HepG2 (cell line): ENCODE measurements at regions not wholly inside any gene's neighbourhood (a gene's known extent, or its start where the extent isn't known, plus 50 kb on each side); places are given as distances from the start of the nearest gene placed in this dataset.

Source experiments
- ATAC-seq: fragments of 200-7000 bp; cut with Tn5 transposase; 3 replicates; pipeline ENCODE4 v1.9.1; 2020; ENCODE audit warnings: mild to moderate bottlenecking, moderate library complexity
- BruUV-seq: library from RNA; stranded (reverse); fragments of 400-500 nt; replicated peaks from 2 replicates; lab custom pipeline; 2021; lab: Mats Ljungman, UMichigan
- CTCF ChIA-PET: fragments of 300-600 bp; formaldehyde crosslinking; extraction: SDS; loops from one replicate; lab custom pipeline; 2021; ENCODE audit warnings: low total read pairs, inconsistent platforms, low intra/inter-chr PET ratio; lab: Yijun Ruan, JAX
- POLR2A ChIA-PET: fragments of 350-600 bp; sonication (Branson Sonifier 250); formaldehyde crosslinking; loops from one replicate; lab custom pipeline; 2020; ENCODE audit warnings: antibody characterized with exemption, inconsistent platforms; lab: Yijun Ruan, JAX
- DNase-seq: peaks from one replicate; pipeline ENCODE4 v3.0.0-alpha.2; 2015; ENCODE audit warnings: low spot score
- FAIRE-seq: peaks from 3 replicates; lab custom pipeline; 2011; peaks lifted over from hg19 to GRCh38; lab: Jason Lieb, UNC
- H2AFZ ChIP-seq: one replicate; pipeline ENCODE4 v1.6.1; 2011; ENCODE audit warnings: low read length, inconsistent platforms
- H3K27ac ChIP-seq: fragments of 300-600 bp; 3 replicates; pipeline ENCODE4 v1.8.0; 2011; ENCODE audit warnings: mixed run types, mild to moderate bottlenecking, mixed read lengths, low read length, inconsistent platforms; ENCODE audit not compliant: insufficient read depth; ENCODE audit errors: extremely low read length
- H3K27me3 ChIP-seq, 2 experiments: fragments of 200-600 bp in 1 of 2; 2 replicates in 1 of 2; 3 replicates in 1 of 2; pipeline versions ENCODE4 v1.6.0 to v1.8.0; 2011; ENCODE audit warnings: low read length in 2 of 2, mild to moderate bottlenecking in 2 of 2, moderate library complexity in 2 of 2, inconsistent platforms in 1 of 2; ENCODE audit not compliant: insufficient read depth in 2 of 2, control insufficient read depth in 1 of 2
- H3K36me3 ChIP-seq, 2 experiments: fragments of 200-600 bp in 1 of 2; replicated peaks in 1 of 2; 2 replicates in 1 of 2; 3 replicates in 1 of 2; pipeline versions ENCODE4 v1.5.1 to v1.8.0; 2011; ENCODE audit warnings: low read length in 2 of 2, inconsistent platforms in 1 of 2; ENCODE audit not compliant: insufficient read depth in 2 of 2, control insufficient read depth in 1 of 2
- H3K4me1 ChIP-seq: 2 replicates; pipeline ENCODE4 v1.5.1; 2012; ENCODE audit warnings: low read length, inconsistent platforms; ENCODE audit not compliant: insufficient read depth
- H3K4me2 ChIP-seq: 2 replicates; pipeline ENCODE4 v1.6.0; 2011; ENCODE audit warnings: low read depth, low read length, inconsistent platforms
- H3K4me3 ChIP-seq, 3 experiments: fragments of 200-600 bp in 1 of 3; sonication (generic), shearing (Covaris generic) in 1 of 3; replicated peaks in 1 of 3; 2 replicates each; pipeline ENCODE4 v1.5.1; 2011 to 2016; ENCODE audit warnings: low read length in 3 of 3, inconsistent platforms in 2 of 3, low read depth in 2 of 3, mild to moderate bottlenecking in 2 of 3, control low read depth in 1 of 3, mixed read lengths in 1 of 3; ENCODE audit not compliant: insufficient read depth in 1 of 3
- H3K79me2 ChIP-seq: one replicate; pipeline ENCODE4 v1.6.1; 2011; ENCODE audit warnings: low read length, inconsistent platforms; ENCODE audit not compliant: insufficient read depth
- H3K9ac ChIP-seq: 2 replicates; pipeline ENCODE4 v1.6.0; 2011; ENCODE audit warnings: mild to moderate bottlenecking, low read depth, low read length, inconsistent platforms; ENCODE audit not compliant: insufficient read depth
- H3K9me3 ChIP-seq: 2 replicates; pipeline ENCODE4 v1.5.1; 2012; ENCODE audit warnings: mild to moderate bottlenecking, low read length
- H4K20me1 ChIP-seq: 2 replicates; pipeline ENCODE4 v1.6.0; 2011; ENCODE audit warnings: inconsistent platforms, mild to moderate bottlenecking, low read length, moderate library complexity; ENCODE audit not compliant: insufficient read depth
- AKAP8 ChIP-seq: sonication (generic); formaldehyde crosslinking; IDR thresholded peaks from 2 replicates; pipeline ENCODE4 v1.5.1; 2020; ENCODE audit warnings: mild to moderate bottlenecking, missing genetic modification reagents
- CREB1 ChIP-seq, 2 experiments: fragments of 450-650 bp in 1 of 2; IDR thresholded peaks; 2 replicates each; pipeline ENCODE4 v1.6.1; 2016 to 2017; ENCODE audit warnings: control low read depth in 1 of 2, mild to moderate bottlenecking in 1 of 2, missing compliant biosample characterization in 1 of 2, missing genetic modification characterization in 1 of 2
- HMG20B ChIP-seq: conservative IDR thresholded peaks from 2 replicates; pipeline ENCODE4 v1.6.1; 2016; ENCODE audit warnings: missing genetic modification reagents, missing compliant biosample characterization
- SALL2 ChIP-seq: sonication (generic); formaldehyde crosslinking; IDR thresholded peaks from 2 replicates; pipeline ENCODE4 v1.8.1; 2023; ENCODE audit warnings: mild to moderate bottlenecking, missing genetic modification reagents, inconsistent platforms
- ZC3H4 ChIP-seq: sonication (generic); formaldehyde crosslinking; IDR thresholded peaks from 2 replicates; pipeline ENCODE4 v1.4.0; 2020; ENCODE audit warnings: missing genetic modification reagents, borderline replicate concordance
- ZNF260 ChIP-seq: sonication (generic); formaldehyde crosslinking; IDR thresholded peaks from 2 replicates; pipeline ENCODE4 v1.4.0; 2020; ENCODE audit warnings: missing genetic modification reagents, low read depth, mild to moderate bottlenecking, borderline replicate concordance
- ZNF292 ChIP-seq: sonication (generic); formaldehyde crosslinking; IDR thresholded peaks from 2 replicates; pipeline ENCODE4 v1.8.1; 2022; ENCODE audit warnings: mild to moderate bottlenecking, low read depth, missing genetic modification reagents, borderline replicate concordance
- WGBS: methylation state at CpG from one replicate; pipeline ENCODE4 v1.1.6; 2017; ENCODE audit warnings: low lambda C conversion rate; 5-methylcytosine and 5-hydroxymethylcytosine counted together
- in situ Hi-C: cut with HindIII; loops from 2 replicates; pipeline ENCODE4 v1.10.0; 2017; ENCODE audit warnings: low pct_unique_long_range_greater_than_20kb; ENCODE audit not compliant: extremely low pct_ligation_motif_present
- intact Hi-C: fragments of 100-400 bp; cut with micrococcal nuclease; formaldehyde crosslinking; loops from one replicate; pipeline ENCODE4 v1.10.0; 2022; ENCODE audit not compliant: unreplicated experiment
- TF ChIP-seq, protein P1 (sequence below): fragments of 450-650 bp; IDR thresholded peaks from 2 replicates; pipeline ENCODE4 v1.6.1; 2017; ENCODE audit warnings: mild to moderate bottlenecking

DNA sequence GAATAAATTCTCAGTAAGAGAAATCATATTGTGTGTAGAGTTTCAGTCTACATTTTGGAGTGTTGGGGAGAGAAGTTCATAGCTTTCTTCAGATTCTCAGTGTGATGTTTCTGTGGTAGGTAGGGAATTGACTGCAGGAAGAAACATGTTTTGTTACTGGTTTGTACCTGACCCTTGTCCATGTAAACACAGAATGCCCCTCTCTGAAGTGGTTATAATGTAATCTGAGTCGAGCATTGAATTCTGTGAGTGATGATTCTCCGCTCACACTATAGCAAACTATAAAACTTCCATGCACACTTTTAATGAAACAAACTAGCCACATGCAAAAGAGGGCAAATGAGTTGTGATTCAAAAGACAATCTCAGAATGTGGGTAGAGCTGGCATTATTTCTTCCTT, 433.2 kb downstream of the USP25 start (continued):
- TF ChIP-seq, protein P1, sequence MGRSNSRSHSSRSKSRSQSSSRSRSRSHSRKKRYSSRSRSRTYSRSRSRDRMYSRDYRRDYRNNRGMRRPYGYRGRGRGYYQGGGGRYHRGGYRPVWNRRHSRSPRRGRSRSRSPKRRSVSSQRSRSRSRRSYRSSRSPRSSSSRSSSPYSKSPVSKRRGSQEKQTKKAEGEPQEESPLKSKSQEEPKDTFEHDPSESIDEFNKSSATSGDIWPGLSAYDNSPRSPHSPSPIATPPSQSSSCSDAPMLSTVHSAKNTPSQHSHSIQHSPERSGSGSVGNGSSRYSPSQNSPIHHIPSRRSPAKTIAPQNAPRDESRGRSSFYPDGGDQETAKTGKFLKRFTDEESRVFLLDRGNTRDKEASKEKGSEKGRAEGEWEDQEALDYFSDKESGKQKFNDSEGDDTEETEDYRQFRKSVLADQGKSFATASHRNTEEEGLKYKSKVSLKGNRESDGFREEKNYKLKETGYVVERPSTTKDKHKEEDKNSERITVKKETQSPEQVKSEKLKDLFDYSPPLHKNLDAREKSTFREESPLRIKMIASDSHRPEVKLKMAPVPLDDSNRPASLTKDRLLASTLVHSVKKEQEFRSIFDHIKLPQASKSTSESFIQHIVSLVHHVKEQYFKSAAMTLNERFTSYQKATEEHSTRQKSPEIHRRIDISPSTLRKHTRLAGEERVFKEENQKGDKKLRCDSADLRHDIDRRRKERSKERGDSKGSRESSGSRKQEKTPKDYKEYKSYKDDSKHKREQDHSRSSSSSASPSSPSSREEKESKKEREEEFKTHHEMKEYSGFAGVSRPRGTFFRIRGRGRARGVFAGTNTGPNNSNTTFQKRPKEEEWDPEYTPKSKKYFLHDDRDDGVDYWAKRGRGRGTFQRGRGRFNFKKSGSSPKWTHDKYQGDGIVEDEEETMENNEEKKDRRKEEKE = no peak
- no peak for TF ChIP-seq HMG20B (CRISPR knock-in tag)

DNA sequence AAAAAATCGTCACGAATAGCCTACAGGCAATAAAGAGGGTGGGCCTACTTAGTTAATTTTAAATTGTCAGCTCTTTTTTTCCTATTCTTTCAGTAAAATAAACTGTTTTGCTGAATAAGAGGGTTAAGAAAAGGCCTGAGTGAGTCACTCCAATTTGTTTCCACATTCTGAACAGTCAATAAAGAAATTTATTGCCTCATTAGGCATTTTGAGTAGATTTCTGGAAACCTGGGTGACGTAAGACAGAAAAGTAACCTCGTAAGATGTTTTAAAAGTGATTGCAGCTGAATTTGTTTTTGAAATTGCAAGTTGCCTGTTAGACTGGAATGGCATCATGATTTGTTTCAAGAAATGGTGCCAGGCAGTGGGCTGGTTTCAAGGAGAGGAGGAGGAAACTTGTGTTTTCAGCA, 439.3 kb downstream of the USP25 start:
- Histone ChIP-seq H3K9ac (no peak overlapping the region), H3K4me2 (no peak overlapping the region), H3K4me3 (no peak overlapping the region), H3K4me1 (no peaks in the 10 kb centered on the region)
- CTCF ChIA-PET = no interaction called here
- DNase-seq (no peak), FAIRE-seq (no peak)
- no TSS peak for BruUV-seq
- POLR2A ChIA-PET = no interaction called here
- TF ChIP-seq ZNF292 = no peak
- no peak for TF ChIP-seq AKAP8 (CRISPR knock-in tag)
- 0 out of 2 replicates have a peak, but pooled peaks have one; percentile 9 for TF ChIP-seq CREB1 (IDR thresholded peaks at IDR 0.05)
- no peak for TF ChIP-seq CREB1 (CRISPR knock-in tag; IDR thresholded peaks at IDR 0.05)
- no peak for TF ChIP-seq ZNF260 (CRISPR knock-in tag)
- TF ChIP-seq ZC3H4 (CRISPR knock-in tag) = no peak
- no peak for TF ChIP-seq SALL2 (CRISPR knock-in tag)
- TF ChIP-seq, all 625 proteins: peak for 1
- WGBS = 9% methylated on average over 4 of the region's 4 CpGs
- Histone ChIP-seq H3K27ac (no peak overlapping the region), H2AFZ (no peak overlapping the region), H3K9me3 (no peaks in the 10 kb centered on the region), H3K79me2 (no peaks in the 10 kb centered on the region), H3K36me3 (no peaks in the 10 kb centered on the region), H3K27me3 (no peaks in the 10 kb centered on the region), H4K20me1 (no peaks in the 10 kb centered on the region)
- in situ Hi-C loops = no loop called here
- intact Hi-C loops = no loop called here
- no peak for ATAC-seq
